AG10803 (cell line): ENCODE measurements at regions not wholly inside any gene's neighbourhood (a gene's known extent, or its start where the extent isn't known, plus 50 kb on each side); places are given as distances from the start of the nearest gene placed in this dataset.

Experiments
- DNase-seq: peaks from one replicate; pipeline ENCODE4 v3.0.0; 2010; ENCODE audit warnings: low read depth
- H3K4me3 ChIP-seq: 2 replicates; pipeline ENCODE4 v1.5.1; 2011; ENCODE audit warnings: mild to moderate bottlenecking, low read length, control low read depth
- TF ChIP-seq, protein P1 (sequence below): conservative IDR thresholded peaks from 2 replicates; pipeline ENCODE4 v1.5.1; 2011; ENCODE audit warnings: mild to moderate bottlenecking, low read length, control low read depth, inconsistent platforms

GRCh38 chr9:23438299-23438907, 387.6 kb downstream of the ELAVL2 start:
- TF ChIP-seq, protein P1, sequence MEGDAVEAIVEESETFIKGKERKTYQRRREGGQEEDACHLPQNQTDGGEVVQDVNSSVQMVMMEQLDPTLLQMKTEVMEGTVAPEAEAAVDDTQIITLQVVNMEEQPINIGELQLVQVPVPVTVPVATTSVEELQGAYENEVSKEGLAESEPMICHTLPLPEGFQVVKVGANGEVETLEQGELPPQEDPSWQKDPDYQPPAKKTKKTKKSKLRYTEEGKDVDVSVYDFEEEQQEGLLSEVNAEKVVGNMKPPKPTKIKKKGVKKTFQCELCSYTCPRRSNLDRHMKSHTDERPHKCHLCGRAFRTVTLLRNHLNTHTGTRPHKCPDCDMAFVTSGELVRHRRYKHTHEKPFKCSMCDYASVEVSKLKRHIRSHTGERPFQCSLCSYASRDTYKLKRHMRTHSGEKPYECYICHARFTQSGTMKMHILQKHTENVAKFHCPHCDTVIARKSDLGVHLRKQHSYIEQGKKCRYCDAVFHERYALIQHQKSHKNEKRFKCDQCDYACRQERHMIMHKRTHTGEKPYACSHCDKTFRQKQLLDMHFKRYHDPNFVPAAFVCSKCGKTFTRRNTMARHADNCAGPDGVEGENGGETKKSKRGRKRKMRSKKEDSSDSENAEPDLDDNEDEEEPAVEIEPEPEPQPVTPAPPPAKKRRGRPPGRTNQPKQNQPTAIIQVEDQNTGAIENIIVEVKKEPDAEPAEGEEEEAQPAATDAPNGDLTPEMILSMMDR = no peak
- H3K4me3 ChIP-seq = no peak overlapping the region
- DNase-seq = no peak

GRCh38 chr9:23441275-23441674, 384.8 kb downstream of the ELAVL2 start:
- TF ChIP-seq, protein P1 = no peak
- DNase-seq = no peak
- no peak overlapping the region for H3K4me3 ChIP-seq

DNA sequence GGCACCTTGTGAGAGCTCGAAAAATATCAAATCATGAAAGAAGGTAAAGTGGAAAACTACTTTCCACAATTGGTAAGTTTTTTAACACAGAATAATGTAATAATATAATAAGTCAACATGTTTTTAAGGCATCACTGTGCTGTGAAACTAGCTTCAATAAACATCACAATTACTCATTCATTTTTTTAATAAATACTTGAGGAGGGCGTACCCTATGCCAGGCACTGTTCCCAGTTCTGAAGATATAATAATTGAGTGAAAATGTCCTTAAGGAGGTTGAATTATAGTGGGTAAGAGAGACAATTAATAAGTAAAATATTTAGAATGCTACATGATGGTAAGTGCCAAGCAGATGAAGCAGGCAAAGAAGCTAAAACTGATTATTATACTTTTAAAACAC, 381.4 kb downstream of the ELAVL2 start:
- no peak for DNase-seq
- TF ChIP-seq, protein P1 = no peak
- H3K4me3 ChIP-seq = no peak overlapping the region

DNA sequence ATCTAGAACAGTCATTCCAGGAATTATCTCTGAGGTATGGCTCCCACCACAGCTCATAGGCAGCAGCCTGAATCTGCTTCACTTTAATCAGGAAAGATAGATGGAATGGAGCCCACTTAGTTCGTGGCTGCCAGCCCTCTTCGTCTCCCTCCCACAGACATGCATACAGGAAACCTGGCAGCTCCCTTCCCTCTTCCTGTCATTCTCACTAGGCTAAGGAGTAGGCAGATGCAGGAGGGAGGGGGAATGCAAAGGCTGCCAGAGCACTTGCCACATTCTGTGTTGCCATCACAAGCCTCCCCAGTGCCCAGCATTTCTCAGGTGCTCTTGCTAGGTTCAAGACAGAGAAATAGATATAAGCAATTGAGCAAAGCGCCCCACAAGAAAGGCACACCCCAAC, 378.9 kb downstream of the ELAVL2 start:
- no peak overlapping the region for H3K4me3 ChIP-seq
- TF ChIP-seq, protein P1 = no peak
- no peak for DNase-seq

GRCh38 chr9:23447944-23448343, 378.1 kb downstream of the ELAVL2 start:
- no peak overlapping the region for H3K4me3 ChIP-seq
- TF ChIP-seq, protein P1 = no peak
- DNase-seq = no peak

DNA sequence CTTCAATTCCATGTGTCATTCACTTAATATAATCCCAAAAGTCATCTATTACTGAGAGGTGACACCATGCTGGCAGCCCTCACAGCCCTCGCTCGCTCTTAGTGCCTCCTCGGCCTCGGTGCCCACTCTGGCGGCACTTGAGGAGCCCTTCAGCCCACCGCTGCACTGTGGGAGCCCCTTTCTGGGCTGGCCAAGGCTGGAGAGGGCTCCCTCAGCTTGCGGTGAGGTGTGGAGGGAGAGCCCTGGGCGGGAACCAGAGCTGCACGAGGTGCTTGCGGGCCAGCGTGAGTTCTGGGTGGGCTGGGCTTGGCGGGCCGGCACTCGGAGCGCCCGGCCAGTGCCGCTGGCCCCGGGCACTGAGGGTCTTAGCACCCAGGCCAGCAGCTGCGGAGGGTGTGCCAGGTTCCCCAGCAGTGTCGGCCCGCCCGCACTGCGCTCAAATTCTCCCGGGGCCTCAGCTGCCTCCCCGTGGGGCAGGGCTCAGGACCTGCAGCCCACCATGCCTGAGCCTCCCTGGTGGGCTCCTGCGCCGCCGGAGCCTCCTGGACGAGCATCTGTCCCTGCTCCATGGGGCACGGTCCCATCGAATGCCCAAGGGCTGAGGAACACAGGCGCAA, 374.1 kb downstream of the ELAVL2 start:
- TF ChIP-seq, protein P1 = no peak

DNA sequence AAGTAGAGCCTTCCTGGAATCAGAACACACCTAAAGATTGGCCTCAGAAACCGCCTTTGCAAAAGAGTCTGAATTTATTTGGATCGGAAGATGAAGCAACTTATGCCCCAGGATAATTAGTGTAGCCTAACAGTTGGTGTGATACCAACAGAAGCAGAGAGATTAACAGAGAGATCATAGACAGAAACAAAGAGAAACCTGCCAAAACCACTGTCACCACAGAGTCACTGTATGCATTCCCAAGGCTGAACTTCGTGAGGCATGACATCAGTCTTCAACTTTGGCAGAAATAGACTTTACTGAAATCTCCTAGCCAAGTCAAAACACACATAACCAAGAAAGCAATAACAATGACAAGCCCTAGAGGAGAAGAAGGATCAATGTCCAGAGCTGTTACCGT, 361.8 kb downstream of the ELAVL2 start:
- DNase-seq = no peak

More for the DNA sequence above, 374.1 kb downstream of the ELAVL2 start:
- no peak for DNase-seq
- H3K4me3 ChIP-seq = no peak overlapping the region

More for the DNA sequence above, 361.8 kb downstream of the ELAVL2 start:
- no peak overlapping the region for H3K4me3 ChIP-seq
- TF ChIP-seq, protein P1 = no peak
